GM23248 (cell line): ENCODE measurements at regions not wholly inside any gene's neighbourhood (a gene's known extent, or its start where the extent isn't known, plus 50 kb on each side); places are given as distances from the start of the nearest gene placed in this dataset.
"Not testable (repeated sequence)": the region's sequence is repeated elsewhere in the genome, so short reads cannot be mapped to it uniquely, and the experiment has no call there.

Experiments
- DNase-seq: peaks from one replicate; pipeline ENCODE4 v3.0.0-alpha.2; 2015
- H2AFZ ChIP-seq: fragments of 200-600 bp; sonication (generic); 2 replicates; pipeline ENCODE4 v1.6.1; 2016; ENCODE audit warnings: antibody characterized with exemption
- H3F3A ChIP-seq: fragments of 200-600 bp; sonication (generic); 2 replicates; pipeline ENCODE4 v1.6.1; 2016; ENCODE audit warnings: mild to moderate bottlenecking, antibody characterized with exemption, mixed run types; ENCODE audit not compliant: insufficient read depth
- H3K27ac ChIP-seq: fragments of 200-600 bp; sonication (generic); 2 replicates; pipeline ENCODE4 v1.5.1; 2016; ENCODE audit warnings: mild to moderate bottlenecking
- H3K27me3 ChIP-seq: fragments of 200-600 bp; sonication (generic); replicated peaks from 2 replicates; pipeline ENCODE4 v1.6.1; 2016; ENCODE audit warnings: mild to moderate bottlenecking; ENCODE audit not compliant: insufficient read depth
- H3K36me3 ChIP-seq: fragments of 200-600 bp; sonication (generic); 2 replicates; pipeline ENCODE4 v1.6.1; 2016; ENCODE audit warnings: low read depth, mild to moderate bottlenecking
- H3K4me1 ChIP-seq: fragments of 200-600 bp; sonication (generic); 2 replicates; pipeline ENCODE4 v1.6.1; 2016; ENCODE audit warnings: mild to moderate bottlenecking; ENCODE audit not compliant: insufficient read depth
- H3K4me2 ChIP-seq: fragments of 200-600 bp; sonication (generic); one replicate; pipeline ENCODE4 v1.6.1; 2016; ENCODE audit warnings: mild to moderate bottlenecking; ENCODE audit not compliant: unreplicated experiment
- H3K4me3 ChIP-seq: fragments of 200-600 bp; sonication (generic); 2 replicates; pipeline ENCODE4 v1.5.1; 2016; ENCODE audit warnings: mild to moderate bottlenecking
- H3K79me2 ChIP-seq: fragments of 200-600 bp; sonication (generic); 2 replicates; pipeline ENCODE4 v1.6.1; 2016; ENCODE audit warnings: mild to moderate bottlenecking; ENCODE audit not compliant: insufficient read depth
- H3K9ac ChIP-seq: fragments of 200-600 bp; sonication (generic); 2 replicates; pipeline ENCODE4 v1.6.1; 2016; ENCODE audit warnings: mild to moderate bottlenecking
- H3K9me2 ChIP-seq: fragments of 200-600 bp; sonication (generic); 2 replicates; pipeline ENCODE4 v1.6.1; 2016; ENCODE audit warnings: mixed run types, mild to moderate bottlenecking, moderate library complexity; ENCODE audit not compliant: insufficient read depth
- H3K9me3 ChIP-seq: fragments of 200-600 bp; sonication (generic); one replicate; pipeline ENCODE4 v1.6.1; 2017; ENCODE audit warnings: low read depth
- H4K20me1 ChIP-seq: fragments of 200-600 bp; sonication (generic); 2 replicates; pipeline ENCODE4 v1.6.0; 2016; ENCODE audit not compliant: insufficient read depth
- EZH2 ChIP-seq: fragments of 200-600 bp; sonication (generic); IDR thresholded peaks from 2 replicates; pipeline ENCODE4 v1.6.1; 2018; ENCODE audit warnings: antibody characterized with exemption, mild to moderate bottlenecking; ENCODE audit not compliant: insufficient read depth, poor library complexity, severe bottlenecking
- EZH2phosphoT487 ChIP-seq: fragments of 200-600 bp; sonication (generic); IDR thresholded peaks from 2 replicates; pipeline ENCODE4 v1.6.1; 2018; ENCODE audit warnings: antibody characterized with exemption, moderate library complexity, mild to moderate bottlenecking, low read depth; ENCODE audit not compliant: insufficient read depth
- WGBS, 2 experiments: methylation state at CpG; one replicate each; pipeline ENCODE4 v1.1.6; 2015 to 2017; ENCODE audit warnings: low lambda C conversion rate in 2 of 2, low coverage in 1 of 2; ENCODE audit errors: missing lambda C conversion rate in 2 of 2; 5-methylcytosine and 5-hydroxymethylcytosine counted together
- in situ Hi-C: fragments of 300-500 bp; cut with MboI; formaldehyde crosslinking; loops from 2 replicates; pipeline ENCODE4 v1.15.0; 2020

DNA sequence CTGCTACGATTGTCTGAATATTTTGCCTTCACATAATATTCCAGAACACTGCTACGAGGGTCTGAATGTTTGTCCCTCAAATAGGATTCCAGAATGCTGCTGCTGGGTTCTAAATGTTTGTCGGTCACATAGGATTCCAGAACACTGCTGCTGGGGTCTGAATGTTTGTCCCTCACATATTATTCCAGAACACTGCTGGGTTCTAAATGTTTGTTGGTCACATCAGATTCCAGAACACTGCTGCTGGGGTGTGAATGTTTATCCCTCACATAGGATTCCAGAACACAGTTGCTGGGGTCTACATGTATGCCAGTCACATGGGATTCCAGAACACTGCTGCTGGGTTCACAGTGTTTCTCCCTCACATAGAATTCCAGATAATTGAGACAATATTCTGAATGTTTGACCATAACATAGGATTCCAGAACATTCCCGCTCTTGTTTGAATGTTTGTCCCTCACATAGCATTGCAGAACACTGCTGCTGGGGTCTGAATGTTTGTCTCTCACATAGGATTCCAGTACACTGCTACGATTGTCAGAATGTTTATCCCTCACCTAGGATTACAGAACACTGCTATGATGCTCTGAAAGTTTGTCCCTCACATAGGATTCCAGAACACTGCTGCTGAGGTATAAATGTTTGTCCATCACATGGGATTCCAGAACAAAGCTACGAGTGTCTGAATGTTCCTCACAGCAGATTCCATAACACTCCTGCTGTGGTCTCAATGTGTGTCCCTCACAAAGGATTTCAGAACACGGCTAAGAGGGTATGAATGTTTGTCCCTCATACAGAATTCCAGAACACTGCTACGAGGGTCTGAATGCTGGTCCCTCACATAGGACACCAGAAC lies 201.8 kb downstream of the FOXD4L6 start:
- Histone ChIP-seq H3F3A (no peaks in the 10 kb centered on the region), H3K9me3 (no peaks in the 10 kb centered on the region), H3K4me1 (no peaks in the 10 kb centered on the region), H3K4me3 (no peak overlapping the region), H3K27me3 (no peaks in the 10 kb centered on the region), H3K27ac (no peak overlapping the region), H4K20me1 (no peaks in the 10 kb centered on the region), H3K36me3 (no peaks in the 10 kb centered on the region), H3K79me2 (no peaks in the 10 kb centered on the region), H3K4me2 (no peak overlapping the region), H3K9me2 (no peaks in the 10 kb centered on the region), H3K9ac (no peak overlapping the region), H2AFZ (no peak overlapping the region)
- TF ChIP-seq EZH2 (no peak), EZH2phosphoT487 (no peak)
- no peak for DNase-seq
- 32 to 33% methylated on average over 8 of the region's 8 CpGs for WGBS, 2 experiments
- in situ Hi-C loops: no loop called here

DNA sequence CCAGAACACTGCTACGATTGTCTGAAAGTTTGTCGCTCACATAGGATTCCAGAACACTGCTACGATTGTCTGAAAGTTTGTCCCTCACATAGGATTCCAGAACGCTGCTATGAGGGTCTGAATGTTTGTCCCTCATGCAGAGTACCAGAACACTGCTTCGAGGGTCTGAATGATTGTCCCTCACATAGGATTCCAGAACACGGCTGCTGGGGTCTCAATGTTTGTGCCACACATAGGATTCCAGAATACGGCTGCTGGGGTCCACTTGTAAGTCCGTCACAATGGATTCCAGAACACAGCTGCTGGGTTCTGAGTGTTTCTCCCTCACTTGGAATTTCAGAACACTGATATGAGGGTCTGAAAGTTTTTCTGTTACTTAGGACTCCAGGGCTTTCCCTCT lies 203.3 kb downstream of the FOXD4L6 start:
- TF ChIP-seq EZH2 (no peak), EZH2phosphoT487 (no peak)
- Histone ChIP-seq H3F3A (no peaks in the 10 kb centered on the region), H3K27ac (no peak overlapping the region), H4K20me1 (no peaks in the 10 kb centered on the region), H3K9me3 (no peaks in the 10 kb centered on the region), H2AFZ (no peak overlapping the region), H3K4me1 (no peaks in the 10 kb centered on the region), H3K9me2 (no peaks in the 10 kb centered on the region), H3K4me3 (no peak overlapping the region), H3K9ac (no peak overlapping the region), H3K4me2 (no peak overlapping the region), H3K36me3 (no peaks in the 10 kb centered on the region), H3K79me2 (no peaks in the 10 kb centered on the region), H3K27me3 (no peaks in the 10 kb centered on the region)
- in situ Hi-C loops: no loop called here
- 32 to 39% methylated on average over 8 of the region's 8 CpGs for WGBS, 2 experiments
- DNase-seq: no peak

DNA sequence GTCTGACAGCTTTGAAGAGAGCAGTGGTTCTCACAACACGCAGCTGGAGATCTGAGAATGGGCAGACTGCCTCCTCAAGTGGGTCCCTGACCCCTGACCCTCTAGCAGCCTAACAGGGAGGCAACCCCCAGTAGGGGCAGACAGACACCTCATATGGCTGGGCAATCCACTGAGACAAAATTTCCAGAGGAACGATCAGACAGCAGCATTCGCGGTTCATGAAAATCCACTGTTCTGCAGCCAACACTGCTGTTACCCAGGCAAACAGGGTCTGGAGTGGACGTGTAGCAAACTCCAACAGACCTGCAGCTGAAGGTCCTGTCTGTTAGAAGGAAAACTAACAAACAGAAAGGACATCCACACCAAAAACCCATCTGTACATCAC lies 212.1 kb downstream of the FOXD4L6 start:
- H3K4me3 ChIP-seq, H3K9me2 ChIP-seq, H3K9ac ChIP-seq, H4K20me1 ChIP-seq, in situ Hi-C loops, H3K36me3 ChIP-seq, DNase-seq, H3K9me3 ChIP-seq, H3K4me1 ChIP-seq, H2AFZ ChIP-seq, H3K27ac ChIP-seq, H3K79me2 ChIP-seq, H3K4me2 ChIP-seq, H3F3A ChIP-seq, H3K27me3 ChIP-seq: not testable (repeated sequence)
- WGBS, 2 experiments: 46% methylated on average over 5 of the region's 5 CpGs

DNA sequence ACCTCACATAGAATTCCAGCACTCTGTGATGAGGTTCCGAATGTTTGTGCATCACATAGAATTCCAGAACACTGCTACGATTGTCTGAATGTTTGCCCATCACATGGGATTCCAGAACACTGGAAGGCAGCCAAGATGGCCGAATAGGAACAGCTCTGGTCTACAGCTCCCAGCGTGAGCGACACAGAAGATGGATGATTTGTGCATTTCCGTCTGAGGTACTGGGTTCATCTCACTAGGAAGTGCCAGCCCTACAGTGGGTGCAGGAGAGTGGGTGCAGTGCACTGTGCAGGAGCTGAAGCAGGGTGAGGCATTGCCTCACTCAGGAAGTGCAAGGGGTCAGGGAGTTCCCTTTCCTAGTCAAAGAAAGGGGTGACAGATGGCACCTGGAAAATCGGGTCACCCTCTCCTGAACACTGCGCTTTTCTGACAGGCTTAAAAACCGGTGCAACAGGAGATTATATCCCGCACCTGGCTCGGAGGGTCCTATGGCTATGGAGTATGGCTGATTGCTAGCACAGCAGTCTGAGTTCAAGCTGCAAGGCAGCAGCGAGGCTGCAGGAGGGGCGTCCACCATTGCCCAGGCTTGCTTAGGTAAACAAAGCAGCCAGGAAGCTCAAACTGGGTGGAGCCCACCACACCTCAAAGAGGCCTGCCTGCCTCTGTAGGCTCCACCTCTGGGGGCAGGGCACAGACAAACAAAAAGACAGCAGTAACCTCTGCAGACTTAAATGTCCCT lies 212.7 kb downstream of the FOXD4L6 start:
- in situ Hi-C loops, H3K27me3 ChIP-seq, H2AFZ ChIP-seq, H3K4me1 ChIP-seq, H3K9me2 ChIP-seq, H4K20me1 ChIP-seq, H3K36me3 ChIP-seq, H3F3A ChIP-seq, H3K79me2 ChIP-seq, DNase-seq, H3K4me2 ChIP-seq, H3K27ac ChIP-seq, H3K4me3 ChIP-seq, H3K9ac ChIP-seq, H3K9me3 ChIP-seq: not testable (repeated sequence)
- WGBS, 2 experiments: 43% methylated on average over 13 of the region's 13 CpGs
